ENCODE measurements at regions not wholly inside any gene's neighbourhood (a gene's known extent, or its start where the extent isn't known, plus 50 kb on each side); places are given as distances from the start of the nearest gene placed in this dataset.

GRCh38 chrX:138018145-138018799 is 452.3 kb downstream of the ZIC3 start:
- no peak for TF ChIP-seq CTCF (IDR thresholded peaks at IDR 0.05; ENCODE audit: insufficient read depth, low read length, poor library complexity, severe bottlenecking)
- no peaks in the 10 kb centered on the region for H3K27me3 ChIP-seq (replicated peaks; ENCODE audit: control insufficient read depth, insufficient read depth, low read length)
- H3K36me3 ChIP-seq (ENCODE audit: control insufficient read depth, insufficient read depth, low read length) = no peaks in the 10 kb centered on the region
- no peak for DNase-seq (ENCODE audit: extremely low read depth, insufficient read length)
- H3K4me3 ChIP-seq (replicated peaks; ENCODE audit: low read depth, low read length) = no peak overlapping the region

- no peak for TF ChIP-seq CTCF (IDR thresholded peaks at IDR 0.05; ENCODE audit: insufficient read depth, low read length, poor library complexity, severe bottlenecking)
- Histone ChIP-seq H3K36me3 (ENCODE audit: control insufficient read depth, insufficient read depth, low read length) (no peaks in the 10 kb centered on the region), H3K27me3 (replicated peaks; ENCODE audit: control insufficient read depth, insufficient read depth, low read length) (no peaks in the 10 kb centered on the region), H3K4me3 (replicated peaks; ENCODE audit: low read depth, low read length) (no peak overlapping the region)
- DNase-seq (ENCODE audit: extremely low read depth, insufficient read length) = no peak
These were observed 455.0 kb downstream of the ZIC3 start for GRCh38 chrX:138020941-138021340.

- Histone ChIP-seq H3K27me3 (replicated peaks; ENCODE audit: control insufficient read depth, insufficient read depth, low read length) (no peaks in the 10 kb centered on the region), H3K36me3 (ENCODE audit: control insufficient read depth, insufficient read depth, low read length) (no peaks in the 10 kb centered on the region), H3K4me3 (replicated peaks; ENCODE audit: low read depth, low read length) (no peak overlapping the region)
- TF ChIP-seq CTCF (IDR thresholded peaks at IDR 0.05; ENCODE audit: insufficient read depth, low read length, poor library complexity, severe bottlenecking) = peak; percentile 55
- DNase-seq (ENCODE audit: extremely low read depth, insufficient read length) = no peak
These were observed 460.3 kb downstream of the ZIC3 start for GRCh38 chrX:138026211-138026610.

- TF ChIP-seq CTCF (IDR thresholded peaks at IDR 0.05; ENCODE audit: insufficient read depth, low read length, poor library complexity, severe bottlenecking) = no peak
- Histone ChIP-seq H3K27me3 (replicated peaks; ENCODE audit: control insufficient read depth, insufficient read depth, low read length) (no peaks in the 10 kb centered on the region), H3K36me3 (ENCODE audit: control insufficient read depth, insufficient read depth, low read length) (no peaks in the 10 kb centered on the region), H3K4me3 (replicated peaks; ENCODE audit: low read depth, low read length) (no peak overlapping the region)
- DNase-seq (ENCODE audit: extremely low read depth, insufficient read length) = no peak
These were observed 465.8 kb downstream of the ZIC3 start for GRCh38 chrX:138031715-138032114.

- no peaks in the 10 kb centered on the region for H3K36me3 ChIP-seq (ENCODE audit: control insufficient read depth, insufficient read depth, low read length)
- no peak for TF ChIP-seq CTCF (IDR thresholded peaks at IDR 0.05; ENCODE audit: insufficient read depth, low read length, poor library complexity, severe bottlenecking)
- H3K4me3 ChIP-seq (replicated peaks; ENCODE audit: low read depth, low read length) = no peak overlapping the region
- H3K27me3 ChIP-seq (replicated peaks; ENCODE audit: control insufficient read depth, insufficient read depth, low read length) = no peaks in the 10 kb centered on the region
- DNase-seq (ENCODE audit: extremely low read depth, insufficient read length) = no peak
These were observed 468.2 kb downstream of the ZIC3 start for GRCh38 chrX:138034136-138034535.

- no peaks in the 10 kb centered on the region for H3K27me3 ChIP-seq (replicated peaks; ENCODE audit: control insufficient read depth, insufficient read depth, low read length)
- H3K36me3 ChIP-seq (ENCODE audit: control insufficient read depth, insufficient read depth, low read length) = no peaks in the 10 kb centered on the region
- H3K4me3 ChIP-seq (replicated peaks; ENCODE audit: low read depth, low read length) = no peak overlapping the region
- no peak for TF ChIP-seq CTCF (IDR thresholded peaks at IDR 0.05; ENCODE audit: insufficient read depth, low read length, poor library complexity, severe bottlenecking)
- DNase-seq (ENCODE audit: extremely low read depth, insufficient read length) = no peak
These were observed 471.6 kb downstream of the ZIC3 start for GRCh38 chrX:138037548-138037947.
